IPS DF 4.7 (cell line): ENCODE measurements at regions not wholly inside any gene's neighbourhood (a gene's known extent, or its start where the extent isn't known, plus 50 kb on each side); places are given as distances from the start of the nearest gene placed in this dataset.
"Not testable (repeated sequence)": the region's sequence is repeated elsewhere in the genome, so short reads cannot be mapped to it uniquely, and the experiment has no call there.

Experiments
- DNase-seq: peaks from one replicate; pipeline ENCODE4 v3.0.0-alpha.2; 2013; ENCODE audit warnings: low spot score; ENCODE audit errors: extremely low read depth

GRCh38 chr15:70376929-70377691 lies 279.4 kb upstream of the TLE3 start:
- no peak for DNase-seq

GRCh38 chr15:70376031-70376928 lies 278.6 kb upstream of the TLE3 start:
- peak; percentile 7 for DNase-seq

- DNase-seq = no peak
These were observed 277.9 kb upstream of the TLE3 start for GRCh38 chr15:70375586-70375985.

- DNase-seq = no peak
These were observed 277.3 kb upstream of the TLE3 start for GRCh38 chr15:70375006-70375431.

GRCh38 chr15:70374096-70374495 lies 276.4 kb upstream of the TLE3 start:
- no peak for DNase-seq

- not testable (repeated sequence) for DNase-seq
These were observed 275.7 kb upstream of the TLE3 start for GRCh38 chr15:70373439-70373838.

- not testable (repeated sequence) for DNase-seq
These were observed 270.4 kb upstream of the TLE3 start for GRCh38 chr15:70367913-70368705.

GRCh38 chr15:70364023-70364422 lies 266.3 kb upstream of the TLE3 start:
- DNase-seq = not testable (repeated sequence)

- DNase-seq = no peak
These were observed 265.2 kb upstream of the TLE3 start for GRCh38 chr15:70362886-70363285.

- no peak for DNase-seq
These were observed 264.6 kb upstream of the TLE3 start for GRCh38 chr15:70362350-70362749.

GRCh38 chr15:70361891-70362290 lies 264.2 kb upstream of the TLE3 start:
- no peak for DNase-seq

- no peak for DNase-seq
These were observed 263.4 kb upstream of the TLE3 start for GRCh38 chr15:70361106-70361505.

- DNase-seq = no peak
These were observed 261.3 kb upstream of the TLE3 start for GRCh38 chr15:70358871-70359647.

- DNase-seq = no peak
These were observed 260.5 kb upstream of the TLE3 start for GRCh38 chr15:70358011-70358819.

- DNase-seq = no peak
These were observed 259.7 kb upstream of the TLE3 start for GRCh38 chr15:70357453-70357852.

GRCh38 chr15:70356919-70357318 lies 259.2 kb upstream of the TLE3 start:
- no peak for DNase-seq

- no peak for DNase-seq
These were observed 258.5 kb upstream of the TLE3 start for GRCh38 chr15:70356062-70356860.

- no peak for DNase-seq
These were observed 257.6 kb upstream of the TLE3 start for GRCh38 chr15:70355275-70355795.

GRCh38 chr15:70354346-70354905 lies 256.7 kb upstream of the TLE3 start:
- DNase-seq = no peak
